Neuronal stem cell (in vitro differentiated cells): ENCODE measurements at regions not wholly inside any gene's neighbourhood (a gene's known extent, or its start where the extent isn't known, plus 50 kb on each side); places are given as distances from the start of the nearest gene placed in this dataset.

Source experiments
- DNase-seq: peaks from one replicate; pipeline ENCODE4 v3.0.0-alpha.2; 2013; ENCODE audit warnings: low spot score
- H2AFZ ChIP-seq: one replicate; pipeline ENCODE4 v1.6.1; 2013; ENCODE audit warnings: mild to moderate bottlenecking, low read length, inconsistent platforms
- H2AK5ac ChIP-seq: 2 replicates; pipeline ENCODE4 v1.6.1; 2013; ENCODE audit warnings: low read depth, mild to moderate bottlenecking, inconsistent platforms, low read length, moderate library complexity, mixed read lengths
- H2BK120ac ChIP-seq: 2 replicates; pipeline ENCODE4 v1.6.1; 2013; ENCODE audit warnings: low read depth, mild to moderate bottlenecking, inconsistent platforms, low read length, moderate library complexity, mixed read lengths
- H2BK12ac ChIP-seq: one replicate; pipeline ENCODE4 v1.6.1; 2013; ENCODE audit warnings: low read length, inconsistent platforms
- H2BK15ac ChIP-seq: 2 replicates; pipeline ENCODE4 v1.6.1; 2013; ENCODE audit warnings: mild to moderate bottlenecking, low read length, inconsistent platforms, mixed read lengths
- H2BK5ac ChIP-seq: one replicate; pipeline ENCODE4 v1.6.1; 2013; ENCODE audit warnings: inconsistent platforms, mild to moderate bottlenecking, low read length, moderate library complexity
- H3K14ac ChIP-seq: one replicate; pipeline ENCODE4 v1.6.1; 2013; ENCODE audit warnings: low read length, inconsistent platforms
- H3K18ac ChIP-seq: 2 replicates; pipeline ENCODE4 v1.6.1; 2013; ENCODE audit warnings: low read length, inconsistent platforms
- H3K23ac ChIP-seq: 2 replicates; pipeline ENCODE4 v1.6.1; 2013; ENCODE audit warnings: low read depth, mild to moderate bottlenecking, mixed read lengths, low read length, inconsistent platforms; ENCODE audit not compliant: poor library complexity
- H3K27ac ChIP-seq: replicated peaks from 3 replicates; pipeline ENCODE4 v1.5.1; 2013; ENCODE audit warnings: low read length, inconsistent platforms
- H3K27me3 ChIP-seq, 3 experiments: 2 replicates each; pipeline ENCODE4 v1.6.1; 2013; ENCODE audit warnings: low read length in 3 of 3, mild to moderate bottlenecking in 2 of 3, inconsistent platforms in 1 of 3, low read depth in 1 of 3, mixed read lengths in 1 of 3, moderate library complexity in 1 of 3; ENCODE audit not compliant: control insufficient read depth in 3 of 3, insufficient read depth in 3 of 3
- H3K36me3 ChIP-seq, 2 donors: replicated peaks in 1 of 2; 2 replicates each; pipeline ENCODE4 v1.6.1; 2013; ENCODE audit warnings: low read length in 2 of 2; ENCODE audit not compliant: control insufficient read depth in 2 of 2, insufficient read depth in 2 of 2
- H3K4ac ChIP-seq: 2 replicates; pipeline ENCODE4 v1.6.1; 2013; ENCODE audit warnings: inconsistent platforms, mild to moderate bottlenecking, low read length, moderate library complexity
- H3K4me1 ChIP-seq, 2 donors: 1 replicate in 1 of 2; 2 replicates in 1 of 2; pipeline ENCODE4 v1.6.1; 2013; ENCODE audit warnings: low read length in 2 of 2, low read depth in 1 of 2; ENCODE audit not compliant: control insufficient read depth in 2 of 2, insufficient read depth in 1 of 2
- H3K4me2 ChIP-seq: one replicate; pipeline ENCODE4 v1.6.1; 2013; ENCODE audit warnings: mild to moderate bottlenecking, low read length, inconsistent platforms; ENCODE audit not compliant: insufficient read depth, poor library complexity, severe bottlenecking
- H3K4me3 ChIP-seq, 2 donors: 2 replicates each; pipeline ENCODE4 v1.5.1; 2013; ENCODE audit warnings: low read length in 2 of 2, mild to moderate bottlenecking in 2 of 2, inconsistent platforms in 1 of 2, moderate library complexity in 1 of 2
- H3K79me1 ChIP-seq: one replicate; pipeline ENCODE4 v1.6.1; 2013; ENCODE audit warnings: low read depth, mild to moderate bottlenecking, inconsistent platforms, low read length, moderate library complexity
- H3K9ac ChIP-seq: one replicate; pipeline ENCODE4 v1.6.1; 2013; ENCODE audit warnings: mild to moderate bottlenecking, low read depth, low read length, inconsistent platforms; ENCODE audit not compliant: poor library complexity
- H3K9me3 ChIP-seq, 2 donors: replicated peaks in 1 of 2; 2 replicates each; pipeline versions ENCODE3 to v1.6.1; 2013; ENCODE audit warnings: low read length in 2 of 2, mild to moderate bottlenecking in 2 of 2, inconsistent platforms in 1 of 2, low read depth in 1 of 2, mixed read lengths in 1 of 2, moderate library complexity in 1 of 2; ENCODE audit not compliant: control insufficient read depth in 2 of 2, insufficient read depth in 1 of 2
- H4K8ac ChIP-seq: one replicate; pipeline ENCODE4 v1.6.1; 2013; ENCODE audit warnings: low read depth, mild to moderate bottlenecking, inconsistent platforms, low read length, moderate library complexity
- H4K91ac ChIP-seq: one replicate; pipeline ENCODE4 v1.6.1; 2013; ENCODE audit warnings: low read length, low read depth, mild to moderate bottlenecking, inconsistent platforms; ENCODE audit not compliant: poor library complexity
- WGBS, 2 donors: extraction: QIAGEN DNeasy Blood & Tissue Kit; methylation state at CpG; one replicate each; pipeline ENCODE4 v1.1.7; 2013; ENCODE audit warnings: missing lambda C conversion rate in 2 of 2, mixed read lengths in 1 of 2; ENCODE audit not compliant: insufficient read length in 2 of 2, insufficient replicate concordance in 1 of 2; ENCODE audit errors: extremely low coverage in 2 of 2; 5-methylcytosine and 5-hydroxymethylcytosine counted together

- Histone ChIP-seq H3K23ac (no peak overlapping the region), H3K4me1 (peaks cover 2 to 12% of the 10 kb centered on the region in 2 donors)
Observed at GRCh38 chr5:72630081-72630480, 122.9 kb upstream of the ZNF366 start.

GRCh38 chr5:72628771-72629371 is 121.7 kb upstream of the ZNF366 start:
- no peak for DNase-seq
- Histone ChIP-seq H3K79me1 (no peaks in the 10 kb centered on the region), H4K8ac (no peak overlapping the region), H2BK15ac (no peak overlapping the region), H3K14ac (no peak overlapping the region), H3K9me3 (no peaks in the 10 kb centered on the region), H2BK5ac (no peak overlapping the region), H3K4me3 (no peak overlapping the region), H2BK120ac (no peak overlapping the region), H4K91ac (no peak overlapping the region), H2AK5ac (no peak overlapping the region), H3K27ac (no peak overlapping the region), H3K4me2 (no peak overlapping the region), H3K18ac (no peak overlapping the region), H3K23ac (no peak overlapping the region), H3K27me3 (no peaks in the 10 kb centered on the region), H3K4me1 (peaks cover 0 to 16% of the 10 kb centered on the region in 2 donors), H2AFZ (no peak overlapping the region), H3K9ac (no peak overlapping the region), H3K4ac (no peak overlapping the region), H2BK12ac (no peak overlapping the region), H3K36me3 (no peaks in the 10 kb centered on the region)
- WGBS, 2 donors, result no CpG with 5 or more reads among the region's 2 CpGs

More at GRCh38 chr5:72630081-72630480, 122.9 kb upstream of the ZNF366 start:
- Histone ChIP-seq H3K4me3 (no peak overlapping the region), H2AFZ (no peak overlapping the region), H3K14ac (no peak overlapping the region), H3K36me3 (no peaks in the 10 kb centered on the region), H3K18ac (no peak overlapping the region), H3K4ac (no peak overlapping the region), H2BK15ac (no peak overlapping the region), H3K4me2 (no peak overlapping the region), H3K9me3 (no peaks in the 10 kb centered on the region), H2AK5ac (no peak overlapping the region), H2BK5ac (no peak overlapping the region), H4K8ac (no peak overlapping the region), H3K79me1 (no peaks in the 10 kb centered on the region), H3K9ac (no peak overlapping the region), H2BK12ac (no peak overlapping the region), H3K27ac (no peak overlapping the region), H3K27me3 (no peaks in the 10 kb centered on the region), H2BK120ac (no peak overlapping the region), H4K91ac (no peak overlapping the region)
- WGBS, 2 donors, result no CpG with 5 or more reads among the region's 2 CpGs
- DNase-seq, result no peak

- no peak overlapping the region for H3K4ac ChIP-seq
- no peak overlapping the region for H3K27ac ChIP-seq
- H3K36me3 ChIP-seq, result no peaks in the 10 kb centered on the region
- no peak overlapping the region for H3K14ac ChIP-seq
- H2AFZ ChIP-seq, result peak overlapping the region; percentile 76
- H2BK5ac ChIP-seq, result no peak overlapping the region
- no peak overlapping the region for H4K91ac ChIP-seq
- H4K8ac ChIP-seq, result no peak overlapping the region
- no peak overlapping the region for H2BK12ac ChIP-seq
- no peak overlapping the region for H3K4me2 ChIP-seq
- H2BK120ac ChIP-seq, result no peak overlapping the region
- no peak for DNase-seq
- no peak overlapping the region for H2BK15ac ChIP-seq
- no peaks in the 10 kb centered on the region for H3K9me3 ChIP-seq
- no peak overlapping the region for H3K4me3 ChIP-seq
- no peak overlapping the region for H3K9ac ChIP-seq
- no peaks in the 10 kb centered on the region for H3K27me3 ChIP-seq
- H3K4me1 ChIP-seq, result peaks cover 0 to 12% of the 10 kb centered on the region in 2 donors
- no peak overlapping the region for H3K23ac ChIP-seq
- H3K18ac ChIP-seq, result no peak overlapping the region
- no peaks in the 10 kb centered on the region for H3K79me1 ChIP-seq
- H2AK5ac ChIP-seq, result no peak overlapping the region
Observed at GRCh38 chr5:72625332-72625731, 118.1 kb upstream of the ZNF366 start.

- H2BK120ac ChIP-seq, result no peak overlapping the region
- no peak overlapping the region for H3K4me3 ChIP-seq
- H3K4me1 ChIP-seq, result peaks cover 0 to 12% of the 10 kb centered on the region in 2 donors
- H2AFZ ChIP-seq, result peak overlapping the region; percentile 76
- H3K27ac ChIP-seq, result no peak overlapping the region
- no peaks in the 10 kb centered on the region for H3K79me1 ChIP-seq
- H4K91ac ChIP-seq, result no peak overlapping the region
- no peak overlapping the region for H3K4ac ChIP-seq
- H4K8ac ChIP-seq, result no peak overlapping the region
- DNase-seq, result no peak
- H3K27me3 ChIP-seq, result no peaks in the 10 kb centered on the region
- no peak overlapping the region for H3K4me2 ChIP-seq
- H3K36me3 ChIP-seq, result no peaks in the 10 kb centered on the region
- no peak overlapping the region for H2BK5ac ChIP-seq
- no peak overlapping the region for H3K9ac ChIP-seq
- H2BK15ac ChIP-seq, result no peak overlapping the region
- no CpG with 5 or more reads among the region's 5 CpGs for WGBS, 2 donors
- no peak overlapping the region for H3K23ac ChIP-seq
- no peak overlapping the region for H2BK12ac ChIP-seq
- H2AK5ac ChIP-seq, result no peak overlapping the region
- no peak overlapping the region for H3K18ac ChIP-seq
- H3K9me3 ChIP-seq, result peaks cover 0 to 2% of the 10 kb centered on the region in 2 donors
- H3K14ac ChIP-seq, result no peak overlapping the region
Observed at GRCh38 chr5:72624641-72625236, 117.5 kb upstream of the ZNF366 start.
